ENCODE measurements at regions not wholly inside any gene's neighbourhood (a gene's known extent, or its start where the extent isn't known, plus 50 kb on each side); places are given as distances from the start of the nearest gene placed in this dataset.

- H3K27me3 ChIP-seq (ENCODE audit: insufficient read depth in 3 of 3, low read length in 2 of 3) = no peaks in the 10 kb centered on the region
- no peaks in the 10 kb centered on the region for H3K4me1 ChIP-seq
- intact Hi-C loops (cut with DNase I) = no loop called here
- no peak overlapping the region for H3K27ac ChIP-seq
- H3K4me3 ChIP-seq = no peak overlapping the region
- no peak for TF ChIP-seq CTCF (IDR thresholded peaks at IDR 0.05)
- no peaks in the 10 kb centered on the region for H3K36me3 ChIP-seq (ENCODE audit: insufficient read depth in 1 of 2, low read depth in 1 of 2)
- ATAC-seq = no peak
- no peak for DNase-seq
- no peaks in the 10 kb centered on the region for H3K9me3 ChIP-seq
Measured at GRCh38 chr2:40896358-40896757, 444.5 kb upstream of the SLC8A1 start.

- Histone ChIP-seq H3K4me3 (no peak overlapping the region), H3K36me3 (ENCODE audit: insufficient read depth in 1 of 2, low read depth in 1 of 2) (no peaks in the 10 kb centered on the region), H3K4me1 (no peaks in the 10 kb centered on the region), H3K27me3 (ENCODE audit: insufficient read depth in 3 of 3, low read length in 2 of 3) (no peaks in the 10 kb centered on the region), H3K27ac (no peak overlapping the region), H3K9me3 (no peaks in the 10 kb centered on the region)
- intact Hi-C loops (cut with DNase I) = no loop called here
- ATAC-seq (no peak), DNase-seq (no peak)
- TF ChIP-seq CTCF (IDR thresholded peaks at IDR 0.05) = no peak
Measured at GRCh38 chr2:40914666-40915065, 462.8 kb upstream of the SLC8A1 start.

- H3K4me3 ChIP-seq = no peak overlapping the region
- no peak for TF ChIP-seq CTCF (IDR thresholded peaks at IDR 0.05)
- no peaks in the 10 kb centered on the region for H3K27me3 ChIP-seq (ENCODE audit: insufficient read depth in 3 of 3, low read length in 2 of 3)
- H3K9me3 ChIP-seq = no peaks in the 10 kb centered on the region
- intact Hi-C loops (cut with DNase I) = no loop called here
- no peak for DNase-seq
- no peak overlapping the region for H3K27ac ChIP-seq
- H3K4me1 ChIP-seq = no peaks in the 10 kb centered on the region
- H3K36me3 ChIP-seq (ENCODE audit: insufficient read depth in 1 of 2, low read depth in 1 of 2) = no peaks in the 10 kb centered on the region
- ATAC-seq = no peak
Measured at GRCh38 chr2:40915651-40916050, 463.8 kb upstream of the SLC8A1 start.

- 55 to 64% (median 58%) methylated on average over 2 of the region's 2 CpGs for WGBS, 3 donors
Measured at GRCh38 chr2:40935349-40935748, 483.5 kb upstream of the SLC8A1 start.

More at GRCh38 chr2:40935349-40935748, 483.5 kb upstream of the SLC8A1 start:
- no peaks in the 10 kb centered on the region for H3K9me3 ChIP-seq
- no peaks in the 10 kb centered on the region for H3K36me3 ChIP-seq (ENCODE audit: insufficient read depth in 1 of 2, low read depth in 1 of 2)
- H3K27me3 ChIP-seq (ENCODE audit: insufficient read depth in 3 of 3, low read length in 2 of 3) = no peaks in the 10 kb centered on the region
- ATAC-seq (no peak), DNase-seq (no peak)
- intact Hi-C loops (cut with DNase I) = no loop called here
- no peak overlapping the region for H3K4me3 ChIP-seq
- no peak for TF ChIP-seq CTCF (IDR thresholded peaks at IDR 0.05)
- no peak overlapping the region for H3K27ac ChIP-seq
- H3K4me1 ChIP-seq = no peaks in the 10 kb centered on the region
